Posterior cingulate gyrus (tissue), 11 donors: ENCODE measurements at regions not wholly inside any gene's neighbourhood (a gene's known extent, or its start where the extent isn't known, plus 50 kb on each side); places are given as distances from the start of the nearest gene placed in this dataset.
"Not testable (repeated sequence)": the region's sequence is repeated elsewhere in the genome, so short reads cannot be mapped to it uniquely, and the experiment has no call there.

Source experiments
- DNase-seq, 10 donors: peaks; one replicate each; pipeline versions ENCODE4 v3.0.0 to v3.0.0-alpha.2; 2020 to 2021; ENCODE audit warnings: mixed read lengths in 3 of 10
- intact Hi-C: fragments of 100-400 bp; cut with DNase I; formaldehyde crosslinking; loops from one replicate; pipeline ENCODE4 v1.15.1; 2023

DNA sequence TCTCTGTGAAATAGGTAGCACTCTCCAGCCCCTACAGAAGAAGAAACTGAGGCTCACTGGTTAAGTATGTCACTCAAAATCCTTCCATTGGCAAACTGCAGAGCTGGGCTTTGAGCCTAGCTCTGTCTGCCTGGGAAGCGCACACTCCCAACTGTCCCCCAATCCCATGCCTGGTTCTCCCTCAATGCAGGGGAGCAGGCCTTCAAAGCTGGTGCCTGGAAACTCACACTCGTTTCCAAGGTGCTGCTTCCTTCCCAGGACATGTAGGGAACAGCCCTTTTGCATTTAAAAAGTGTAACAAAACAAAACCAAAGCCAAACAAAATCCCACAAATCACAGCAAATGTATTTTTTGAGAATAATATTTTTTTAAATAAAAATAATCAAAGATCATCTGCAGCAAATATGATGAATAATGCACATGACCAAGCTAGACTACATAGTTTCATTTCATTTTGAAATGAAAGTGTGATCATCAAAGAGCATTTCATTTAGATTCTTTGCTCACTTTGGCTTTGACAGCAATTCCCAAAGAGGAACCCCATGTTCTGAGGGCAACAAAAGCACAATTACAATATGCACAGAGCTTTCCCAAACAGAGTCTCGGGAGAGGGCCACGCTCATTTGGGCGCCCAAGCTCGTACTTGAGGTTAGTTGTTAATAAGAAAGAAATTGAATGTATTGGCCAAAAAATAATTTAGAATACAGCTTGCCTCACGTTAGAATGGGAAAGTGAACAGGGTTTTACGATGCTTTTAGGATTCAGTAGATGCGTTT lies 96.7 kb upstream of the ACKR3 start:
- DNase-seq, result no peak

GRCh38 chr2:236473691-236474090 lies 95.9 kb upstream of the ACKR3 start:
- no peak for DNase-seq
- intact Hi-C loops, result no loop called here

More for the DNA sequence above, 96.7 kb upstream of the ACKR3 start:
- intact Hi-C loops, result no loop called here

- DNase-seq, result no peak
- intact Hi-C loops, result no loop called here
These were observed 89.8 kb upstream of the ACKR3 start for GRCh38 chr2:236479814-236480213.

DNA sequence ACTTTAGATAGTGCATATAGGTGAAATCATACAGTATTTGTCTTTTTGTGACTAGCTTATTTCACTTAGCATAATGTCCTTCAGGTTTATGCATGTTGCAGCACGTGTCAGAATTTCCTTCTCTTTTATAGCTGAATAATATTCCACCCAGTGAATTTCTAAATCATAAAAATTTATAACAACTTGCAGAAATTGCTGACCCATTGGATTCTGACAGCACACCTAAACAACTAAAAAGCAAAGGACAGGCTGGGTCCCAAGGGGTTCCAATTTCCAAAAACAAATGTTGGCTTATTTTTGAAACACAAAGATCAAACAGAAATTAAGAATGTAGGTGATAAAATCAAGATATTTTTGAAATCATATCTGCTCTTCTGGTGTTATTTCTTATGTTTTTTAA lies 86.5 kb upstream of the ACKR3 start:
- no peak for DNase-seq
- intact Hi-C loops, result no loop called here

DNA sequence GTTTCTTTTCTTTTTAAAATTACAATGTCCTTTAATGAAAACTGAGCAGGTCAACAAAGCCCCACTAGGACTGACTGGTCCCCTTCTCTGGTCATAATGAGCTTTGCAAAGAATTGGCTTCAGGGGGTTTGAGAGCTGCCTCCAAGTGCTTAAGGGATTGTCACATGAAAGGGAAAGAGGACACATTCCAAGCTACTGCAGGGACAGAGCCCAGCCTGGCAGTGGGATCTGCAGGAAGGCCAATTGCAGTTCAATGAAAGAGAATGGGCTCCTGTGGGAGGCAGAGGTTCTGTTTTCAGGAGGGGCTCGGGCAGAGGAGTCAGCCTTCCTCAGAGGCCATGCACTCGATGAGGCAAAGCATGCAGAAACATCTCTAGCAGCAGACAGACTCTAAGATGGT lies 84.1 kb upstream of the ACKR3 start:
- intact Hi-C loops, result no loop called here
- DNase-seq, result no peak

GRCh38 chr2:236489083-236489482 lies 80.5 kb upstream of the ACKR3 start:
- intact Hi-C loops, DNase-seq: not testable (repeated sequence)

- intact Hi-C loops, result no loop called here
- no peak for DNase-seq
These were observed 79.7 kb upstream of the ACKR3 start for GRCh38 chr2:236489895-236490404.

DNA sequence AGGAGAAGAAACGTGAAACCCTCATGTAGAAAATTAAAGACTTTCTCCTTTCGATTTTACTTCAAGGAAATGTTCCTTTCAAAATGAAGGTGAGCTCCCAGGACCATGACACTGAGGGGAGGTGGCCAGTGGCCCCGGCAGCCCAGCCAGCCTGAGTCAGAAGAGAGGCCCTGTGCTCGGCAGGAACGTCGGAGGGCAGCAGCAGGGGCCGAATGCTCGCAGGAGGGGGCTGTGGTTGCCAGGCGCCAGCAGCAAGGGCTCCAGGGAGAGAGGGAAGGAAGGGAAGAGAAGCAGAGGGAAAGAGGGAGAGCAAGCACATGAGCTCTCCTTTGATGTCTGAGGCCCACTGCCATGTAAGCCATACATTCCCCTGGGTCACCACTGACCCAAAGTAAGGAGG lies 73.3 kb upstream of the ACKR3 start:
- no peak for DNase-seq
- intact Hi-C loops, result no loop called here

DNA sequence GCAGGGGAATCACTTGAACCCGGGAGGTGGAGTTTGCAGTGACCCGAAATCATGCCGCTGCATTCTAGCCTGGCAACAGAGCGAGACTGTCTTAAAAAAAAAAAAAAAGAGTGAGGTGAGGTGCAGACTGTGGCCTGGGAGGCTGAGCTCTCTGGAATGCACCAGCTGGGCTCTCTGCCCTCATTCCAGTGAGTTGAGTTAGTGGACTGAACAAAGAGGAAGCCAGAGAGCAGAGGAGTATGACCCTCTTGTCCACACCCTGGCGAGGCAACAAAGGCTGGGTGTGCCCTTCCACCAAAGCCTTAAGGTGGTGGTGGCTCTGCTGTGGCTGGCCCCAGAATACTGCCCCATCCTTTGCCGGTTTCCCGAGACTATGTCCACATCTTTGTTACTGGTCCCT lies 71.3 kb upstream of the ACKR3 start:
- intact Hi-C loops, result no loop called here
- no peak for DNase-seq

DNA sequence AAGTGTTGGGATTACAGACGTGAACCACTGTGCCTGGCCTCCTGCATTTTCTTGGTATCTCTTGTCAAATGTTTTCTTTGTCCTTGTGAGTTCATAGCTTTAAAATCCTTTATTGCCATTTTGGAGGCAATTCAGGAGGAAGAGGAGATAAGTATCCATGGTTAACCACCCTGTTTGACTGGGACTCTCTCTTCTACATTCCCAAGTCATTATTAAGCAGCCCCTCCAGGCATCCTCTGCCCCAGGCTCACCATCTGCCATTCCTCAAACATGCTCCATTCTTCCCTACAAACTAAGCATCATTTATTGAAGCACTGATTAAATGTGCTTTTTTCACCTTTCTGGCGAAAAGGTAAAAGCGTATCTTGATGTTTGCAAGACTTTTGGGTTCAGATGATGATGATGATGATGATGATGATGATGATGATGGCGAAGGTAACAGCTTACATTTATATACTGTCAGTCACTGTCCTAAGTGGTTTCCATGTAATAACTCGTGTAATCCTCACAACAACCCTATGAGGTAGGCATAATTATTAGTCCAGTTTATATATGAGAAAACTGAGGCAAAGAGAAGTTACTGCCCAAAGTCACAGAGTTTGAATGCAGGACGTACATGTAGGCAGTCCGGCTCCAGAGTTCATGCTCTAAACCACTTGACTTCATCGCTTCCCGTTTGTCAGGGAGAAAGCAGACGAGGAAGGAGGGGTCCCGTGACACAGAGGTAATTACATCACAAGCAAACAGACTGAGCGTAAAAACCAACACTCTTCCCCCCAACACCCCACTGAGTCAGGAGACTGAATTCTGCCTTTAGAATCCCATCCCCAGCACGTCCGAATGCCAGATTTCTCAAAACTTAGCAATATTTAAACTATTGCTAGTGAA lies 69.7 kb upstream of the ACKR3 start:
- no peak for DNase-seq
- intact Hi-C loops, result no loop called here

DNA sequence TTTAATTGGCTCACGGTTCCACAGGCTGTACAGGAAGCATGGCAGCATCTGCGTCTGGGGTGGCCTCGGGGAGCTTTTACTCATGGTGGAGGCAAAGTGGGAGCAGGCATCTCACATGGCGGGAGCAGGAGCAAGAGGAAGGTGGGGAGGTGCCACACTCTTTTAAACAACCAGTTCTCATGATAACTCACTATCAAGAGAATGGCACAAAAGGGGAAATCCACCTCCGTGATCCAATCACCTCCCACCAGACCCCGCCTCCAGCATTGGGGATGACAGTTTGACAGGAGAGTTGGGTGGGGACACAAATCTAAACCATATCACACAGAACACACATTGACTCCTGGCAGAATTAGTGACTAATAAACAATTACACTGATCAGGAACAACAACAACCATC lies 68.6 kb upstream of the ACKR3 start:
- no peak for DNase-seq

DNA sequence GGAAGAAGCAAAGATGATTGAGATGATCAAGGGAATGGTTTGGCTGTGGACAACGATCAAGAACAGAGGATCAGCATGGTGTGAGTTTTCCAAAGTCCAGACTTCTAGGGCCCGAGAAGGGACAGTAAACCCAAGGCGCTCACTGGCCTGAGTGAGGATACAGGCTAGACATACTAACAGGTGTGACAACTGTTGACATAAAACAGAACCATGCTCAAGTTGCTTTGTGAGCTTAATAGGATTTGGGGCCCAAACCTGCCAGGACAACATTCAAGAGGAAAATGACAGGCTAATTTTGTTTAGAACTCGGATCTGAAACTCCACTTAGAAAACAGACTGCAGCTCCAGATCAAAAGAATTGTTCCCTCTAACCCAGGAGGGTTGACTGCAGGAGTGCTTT lies 68.1 kb upstream of the ACKR3 start:
- intact Hi-C loops, result no loop called here
- DNase-seq, result no peak

More for the DNA sequence above, 68.6 kb upstream of the ACKR3 start:
- intact Hi-C loops, result no loop called here

- intact Hi-C loops, result no loop called here
- DNase-seq, result no peak
These were observed 66.5 kb upstream of the ACKR3 start for GRCh38 chr2:236503100-236503499.

GRCh38 chr2:236503583-236503982 lies 66.0 kb upstream of the ACKR3 start:
- intact Hi-C loops, result no loop called here
- peak in 5 of 10 donors; percentile 17 to 74 (median 35) for DNase-seq

- DNase-seq, result no peak
- intact Hi-C loops, result no loop called here
These were observed 64.6 kb upstream of the ACKR3 start for GRCh38 chr2:236505041-236505440.

DNA sequence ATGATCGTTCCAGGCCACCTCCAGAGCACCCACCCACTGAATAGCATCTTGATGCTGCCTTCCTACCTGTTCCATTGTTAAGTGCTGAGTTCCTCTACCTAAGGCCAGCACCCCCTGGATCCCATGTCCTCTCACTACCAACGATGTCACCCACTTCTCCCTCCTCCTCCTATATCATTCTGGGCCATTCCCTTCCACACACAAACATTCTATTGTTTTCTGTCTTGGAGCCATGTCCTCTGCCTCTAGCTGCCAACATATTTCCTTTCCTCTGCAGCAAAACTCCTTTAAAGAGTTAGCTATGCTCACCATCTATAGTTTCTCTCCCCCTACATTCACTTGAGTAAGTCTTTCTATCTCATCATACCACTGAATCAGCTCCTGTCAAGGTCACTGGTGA lies 64.0 kb upstream of the ACKR3 start:
- no peak for DNase-seq
- intact Hi-C loops, result no loop called here

DNA sequence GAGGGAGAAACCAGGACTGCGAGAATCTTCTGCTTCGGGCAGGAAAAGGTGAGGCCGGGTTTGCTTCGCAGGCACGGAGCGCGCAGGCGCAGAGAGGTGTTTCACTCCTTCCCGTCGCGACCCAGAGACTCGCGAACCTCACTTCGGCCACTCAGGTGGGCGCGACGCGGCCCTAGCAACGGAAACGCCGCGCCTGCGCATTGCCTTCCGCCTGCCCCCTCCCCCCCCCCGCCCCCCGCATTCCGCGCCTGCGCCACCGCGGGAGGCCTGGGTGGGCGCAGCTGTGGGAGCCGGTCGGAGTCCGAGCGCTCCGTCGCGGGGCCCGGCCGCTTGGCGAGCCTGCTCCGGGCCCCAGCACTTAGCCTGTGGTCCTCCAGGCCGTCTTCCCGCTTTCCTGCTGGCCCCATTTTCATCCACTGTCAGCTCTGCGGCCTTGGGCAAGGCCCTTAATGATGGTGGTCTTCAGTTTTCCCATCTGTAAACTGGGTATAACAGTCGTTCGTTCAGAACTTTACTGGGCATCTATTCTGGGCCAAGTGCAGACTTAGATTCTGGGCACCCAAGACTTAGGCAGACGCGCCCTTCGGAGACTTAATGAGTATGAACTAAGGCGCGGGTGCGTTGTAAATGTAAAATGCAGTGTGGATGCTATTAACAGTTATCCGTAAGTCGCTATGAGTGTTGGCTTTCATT lies 62.1 kb upstream of the ACKR3 start:
- intact Hi-C loops, result no loop called here

GRCh38 chr2:236508466-236508865 lies 61.2 kb upstream of the ACKR3 start:
- intact Hi-C loops, result no loop called here
- no peak for DNase-seq

More for the DNA sequence above, 62.1 kb upstream of the ACKR3 start:
- DNase-seq, result peak in 9 of 10 donors; percentile 28 to 91 (median 57)

DNA sequence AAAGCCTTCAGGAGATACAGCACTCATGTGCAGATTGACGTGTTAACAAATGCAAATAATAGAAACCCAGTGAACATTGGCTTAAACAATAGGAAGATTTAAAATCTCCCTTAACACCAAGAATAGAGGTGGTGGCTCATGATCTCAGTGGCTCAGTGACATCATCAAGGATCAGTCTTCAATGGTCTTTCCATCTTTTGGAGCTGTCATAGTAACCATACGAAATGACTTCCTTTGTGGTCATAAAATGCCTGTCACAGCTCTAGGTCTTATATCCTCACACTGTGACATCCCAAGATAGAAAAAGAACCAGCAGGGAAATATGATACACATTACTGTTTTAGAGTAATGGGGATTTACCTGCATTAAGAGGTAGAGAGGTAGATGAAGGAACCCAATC lies 59.6 kb upstream of the ACKR3 start:
- intact Hi-C loops, result loop anchor here (10.0 kb wide), 2 partner anchors 165 to 515 kb away; no protein-coding TSS in a partner anchor
- no peak for DNase-seq

DNA sequence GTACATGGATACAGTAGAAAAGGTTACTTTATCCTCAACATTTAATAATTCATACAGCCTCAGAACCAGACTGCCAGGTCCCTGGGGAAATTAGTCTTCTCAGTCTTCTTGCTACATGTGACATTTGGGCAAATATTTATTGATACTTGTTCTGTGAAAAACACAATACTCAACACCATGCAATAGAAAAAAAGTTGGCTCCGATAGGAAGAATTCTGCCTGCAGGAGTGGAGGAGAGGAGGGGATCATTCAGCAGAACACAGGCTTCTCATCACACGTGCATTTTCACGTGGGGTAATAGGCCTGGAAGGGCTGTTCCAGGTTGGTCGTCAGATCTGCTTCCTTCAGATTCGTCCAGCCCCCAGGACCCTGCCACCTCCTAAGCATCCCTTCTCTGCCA lies 58.4 kb upstream of the ACKR3 start:
- intact Hi-C loops, result loop anchor here (10.0 kb wide), 2 partner anchors 166 to 514 kb away; no protein-coding TSS in a partner anchor
- no peak for DNase-seq

- DNase-seq, result no peak
- intact Hi-C loops, result loop anchor here (2.0 to 10.0 kb wide), 4 partner anchors 57 to 549 kb away; partner anchors contain the start of gene ACKR3
These were observed 57.4 kb upstream of the ACKR3 start for GRCh38 chr2:236512267-236512666.
